ENCODE measurements at regions not wholly inside any gene's neighbourhood (a gene's known extent, or its start where the extent isn't known, plus 50 kb on each side); places are given as distances from the start of the nearest gene placed in this dataset.
"Not testable (repeated sequence)": the region's sequence is repeated elsewhere in the genome, so short reads cannot be mapped to it uniquely, and the experiment has no call there.

DNA sequence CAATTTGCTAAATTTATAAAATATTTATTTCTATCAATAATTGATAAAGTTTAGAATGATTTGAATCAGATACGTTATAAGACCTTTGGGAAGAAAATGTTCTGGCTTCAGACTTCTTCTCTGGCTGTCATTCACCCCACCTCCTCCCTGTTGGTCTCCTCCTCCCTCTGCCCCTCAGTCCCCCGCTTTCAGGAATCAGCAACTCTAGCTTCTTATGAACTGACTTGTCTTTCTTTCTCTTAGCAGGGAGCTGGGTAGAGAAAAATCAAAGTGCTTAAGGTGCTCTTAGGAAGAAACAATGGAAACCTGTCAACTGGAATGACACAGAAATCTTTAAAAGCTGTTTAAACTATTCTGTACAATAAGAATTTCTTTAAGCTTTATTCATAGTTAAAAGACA, 71.3 kb upstream of the ETV3 start:
- FAIRE-seq: no peak

DNA sequence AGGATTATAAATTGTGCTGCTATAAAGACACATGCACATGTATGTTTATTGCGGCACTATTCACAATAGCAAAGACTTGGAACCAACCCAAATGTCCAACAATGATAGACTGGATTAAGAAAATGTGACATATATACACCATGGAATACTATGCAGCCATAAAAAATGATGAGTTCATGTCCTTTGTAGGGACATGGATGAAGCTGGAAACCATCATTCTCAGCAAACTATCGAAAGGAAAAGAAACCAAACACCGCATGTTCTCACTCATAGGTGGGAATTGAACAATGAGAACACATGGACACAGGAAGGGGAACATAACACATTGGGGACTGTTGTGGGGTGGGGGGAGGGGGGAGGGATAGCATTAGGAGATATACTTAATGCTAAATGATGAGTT, 67.8 kb upstream of the ETV3 start:
- not testable (repeated sequence) for FAIRE-seq

DNA sequence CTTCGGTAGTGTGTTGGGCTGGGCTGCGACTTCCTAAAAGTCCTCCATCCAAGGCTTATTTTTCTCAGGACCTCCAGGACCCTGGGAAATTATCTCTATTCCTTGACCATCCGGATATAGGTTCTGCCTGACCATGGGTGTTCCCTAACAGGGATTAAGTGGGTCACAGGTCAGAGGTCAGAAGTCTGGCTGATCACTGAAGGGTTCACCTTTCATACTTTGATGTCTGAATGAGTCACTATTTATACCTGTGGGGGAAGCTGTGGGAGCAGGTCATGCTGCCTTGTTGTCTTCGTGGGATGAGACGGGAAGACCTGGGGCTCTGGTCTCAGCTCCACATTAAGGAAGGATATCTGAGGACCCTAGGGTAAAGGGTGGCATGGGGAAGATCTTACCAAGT, 65.0 kb upstream of the ETV3 start:
- no peak for FAIRE-seq

DNA sequence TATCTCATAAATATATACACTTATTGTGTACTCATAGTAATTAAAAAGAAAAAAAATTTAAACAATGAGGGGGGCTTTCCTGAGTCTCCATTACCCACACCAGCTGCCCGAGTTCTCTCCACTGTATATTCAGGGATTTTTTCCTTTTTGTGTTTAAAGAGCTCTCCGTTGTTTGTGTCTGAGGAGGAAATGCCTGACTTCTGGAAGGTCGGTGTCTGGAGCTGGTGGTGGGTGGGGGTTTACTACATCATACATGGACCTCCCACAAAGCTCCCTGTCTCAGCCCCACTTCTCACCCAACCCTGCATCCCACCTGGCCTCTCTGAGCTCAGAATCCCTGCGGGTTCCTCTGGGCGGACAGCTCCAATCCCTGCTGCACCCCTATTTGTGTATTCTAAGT, 64.1 kb upstream of the ETV3 start:
- FAIRE-seq: no peak

DNA sequence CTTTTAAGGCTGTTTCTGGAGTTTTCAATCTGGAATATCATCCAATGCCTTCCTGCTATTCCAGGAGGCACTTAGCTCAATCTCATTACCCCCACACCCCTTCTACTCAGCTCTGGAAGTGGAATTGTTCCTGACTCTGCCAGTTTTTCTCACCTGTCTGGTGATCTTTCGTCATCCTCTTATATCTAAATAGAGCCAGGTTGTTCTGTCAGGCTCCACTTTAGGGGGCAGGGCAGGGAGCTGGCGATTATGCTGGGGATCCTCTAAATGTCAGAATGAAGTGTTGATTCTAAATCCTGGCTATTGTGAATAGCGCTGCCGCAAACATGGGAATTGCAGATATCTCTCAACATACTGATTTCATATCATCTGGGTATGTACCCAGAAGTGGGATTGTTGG, 63.6 kb upstream of the ETV3 start:
- no peak for FAIRE-seq

DNA sequence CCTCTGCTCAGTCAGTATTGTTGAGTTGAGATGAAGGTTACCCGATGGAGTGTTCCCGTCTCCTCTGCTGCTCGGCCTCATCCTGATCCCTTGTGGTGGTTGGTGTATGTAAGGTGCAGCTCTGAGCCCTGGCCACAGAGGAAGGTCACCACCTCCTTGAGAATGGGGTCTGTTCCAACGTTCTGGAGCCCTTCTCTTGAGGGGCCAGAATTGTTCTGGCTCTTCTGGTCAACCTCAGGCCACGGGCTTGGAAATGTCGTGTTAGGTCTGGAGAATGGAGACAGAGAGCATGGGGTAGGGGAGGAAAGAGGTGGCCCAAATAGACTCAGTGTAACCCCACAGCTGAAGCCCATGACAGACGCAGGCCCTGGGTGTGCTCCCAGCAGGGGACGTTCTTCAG, 62.3 kb upstream of the ETV3 start:
- no peak for FAIRE-seq

DNA sequence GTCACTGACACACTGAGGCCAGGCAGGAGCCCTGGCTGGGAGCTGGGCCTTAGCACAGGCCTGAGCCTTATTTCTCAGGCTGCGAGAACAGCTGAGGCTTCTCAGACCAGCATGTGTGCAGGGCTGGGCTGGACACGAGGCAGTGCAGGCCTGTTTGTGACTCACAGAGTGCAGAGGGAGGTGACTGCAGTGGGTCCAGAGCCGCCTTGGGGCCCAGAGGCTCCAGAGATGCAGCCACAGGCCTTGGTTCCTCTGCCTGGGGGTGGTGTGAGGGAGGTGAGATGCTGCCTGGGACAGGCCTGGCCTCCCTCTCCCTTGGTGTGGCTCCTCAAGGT, 61.2 kb upstream of the ETV3 start:
- FAIRE-seq: no peak

DNA sequence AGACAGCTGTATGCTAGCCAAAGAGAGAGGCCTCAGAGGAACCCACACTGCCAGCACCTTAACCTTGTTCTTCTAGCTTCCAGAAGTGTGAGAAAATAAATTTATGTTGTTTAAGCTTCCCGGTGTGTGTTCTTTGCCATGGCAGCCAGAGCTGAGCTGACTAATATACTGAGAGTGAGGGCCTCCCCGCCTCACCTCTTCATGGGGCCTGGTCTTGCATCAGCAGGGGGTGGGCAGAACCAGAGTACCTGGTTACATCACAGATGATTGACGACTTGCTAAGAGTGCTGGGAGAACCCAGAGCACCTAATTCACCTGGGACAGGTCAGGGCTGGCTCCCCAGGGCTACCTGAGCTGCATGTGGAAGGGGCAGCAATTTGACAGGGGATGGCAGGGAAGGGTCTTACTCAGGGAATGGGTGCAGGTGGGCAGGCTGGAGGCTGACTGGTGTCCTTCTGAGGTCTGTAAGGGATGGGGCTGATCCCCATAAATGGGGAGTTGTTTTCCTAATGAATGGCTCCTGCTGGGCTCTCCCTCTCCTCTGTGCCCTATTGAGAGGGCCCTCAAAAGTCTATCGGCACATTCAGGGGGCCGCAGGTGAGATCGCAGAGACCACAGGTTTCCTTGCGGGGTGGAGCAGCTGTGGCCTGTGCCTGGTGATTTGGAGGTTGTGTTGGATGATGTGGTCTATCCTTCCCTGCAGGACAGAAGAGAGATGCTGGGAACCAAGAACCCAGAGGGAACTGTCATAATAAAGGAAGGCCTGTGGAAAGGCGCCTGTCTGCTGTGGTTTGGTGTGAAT, 60.6 kb upstream of the ETV3 start:
- no peak for FAIRE-seq

DNA sequence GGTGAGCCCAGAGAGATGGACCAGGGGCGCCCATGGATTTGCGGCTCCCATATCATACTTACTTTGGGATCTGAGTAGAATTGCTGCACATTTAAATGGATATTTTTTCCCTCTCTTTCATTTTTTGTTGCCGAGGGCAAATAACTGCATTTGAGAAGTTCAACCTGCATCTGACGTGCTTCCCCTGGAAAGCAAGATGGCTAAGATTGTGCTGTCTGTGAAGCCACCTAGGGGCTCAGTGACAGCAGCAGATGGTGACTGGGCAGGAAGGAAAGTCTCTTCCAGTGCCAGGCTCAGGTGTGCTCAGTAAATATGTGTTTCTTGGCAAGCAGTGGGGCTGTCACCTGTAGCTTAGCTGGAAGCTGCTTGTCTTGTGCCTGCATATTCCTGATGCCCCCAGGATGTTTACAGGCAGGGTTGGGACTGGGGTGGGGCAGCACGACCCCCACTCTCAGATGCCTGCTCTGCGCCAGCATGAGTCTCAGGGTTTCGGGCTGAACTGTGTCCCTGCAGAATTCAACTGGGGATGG, 59.8 kb upstream of the ETV3 start:
- FAIRE-seq: no peak

DNA sequence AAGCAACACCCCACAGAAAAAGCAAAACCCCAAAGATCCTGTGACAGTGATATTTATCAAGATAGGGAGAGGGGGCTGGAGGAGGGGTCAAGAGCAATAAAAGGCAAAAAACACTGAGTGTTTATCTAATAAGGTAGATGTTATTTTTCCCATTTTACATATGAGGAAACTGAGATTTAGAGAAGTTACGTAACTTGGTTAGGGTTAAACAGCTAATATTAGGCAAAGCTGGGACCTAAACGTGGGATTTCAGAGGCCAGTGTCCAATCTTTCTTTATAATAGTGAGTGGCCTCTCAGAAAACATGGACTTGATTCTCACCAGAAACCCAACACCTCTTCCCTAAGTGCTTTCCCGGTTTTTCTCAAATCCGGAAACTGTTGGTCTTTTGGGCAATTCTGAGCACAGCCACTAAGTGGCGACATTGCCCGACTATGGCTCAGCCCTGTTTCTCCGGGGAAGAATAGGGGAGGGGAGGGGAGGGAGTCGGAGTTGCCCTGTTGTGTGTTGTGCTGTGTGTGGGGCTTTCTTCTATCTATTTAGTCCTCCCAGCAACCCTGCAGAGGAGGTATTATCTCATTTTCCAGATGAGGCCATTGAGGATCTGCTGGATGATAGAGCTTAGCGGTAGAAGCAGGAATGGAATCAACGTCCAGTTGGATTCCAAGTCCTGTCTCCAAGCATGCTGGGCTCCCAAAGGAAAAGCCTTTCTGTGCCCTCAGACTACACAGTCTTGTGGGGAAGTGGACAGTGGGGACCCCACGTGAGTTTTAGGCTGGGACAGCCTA, 58.7 kb upstream of the ETV3 start:
- peak; percentile 58 for FAIRE-seq

DNA sequence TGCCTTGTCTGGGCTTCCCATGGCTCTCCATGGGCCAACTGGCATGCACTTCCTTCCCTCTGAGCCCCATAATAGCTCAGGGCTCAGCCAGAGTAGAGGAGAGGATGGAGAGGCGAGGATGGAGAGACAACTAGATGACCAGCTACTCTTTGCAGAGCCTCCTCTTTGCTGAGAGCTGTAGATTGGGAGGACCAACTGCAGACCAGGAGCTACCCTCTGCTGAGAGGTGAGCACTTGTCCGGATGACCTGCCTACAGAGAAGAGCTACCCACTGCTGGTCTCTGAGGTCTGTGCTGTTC, 58.0 kb upstream of the ETV3 start:
- no peak for FAIRE-seq

DNA sequence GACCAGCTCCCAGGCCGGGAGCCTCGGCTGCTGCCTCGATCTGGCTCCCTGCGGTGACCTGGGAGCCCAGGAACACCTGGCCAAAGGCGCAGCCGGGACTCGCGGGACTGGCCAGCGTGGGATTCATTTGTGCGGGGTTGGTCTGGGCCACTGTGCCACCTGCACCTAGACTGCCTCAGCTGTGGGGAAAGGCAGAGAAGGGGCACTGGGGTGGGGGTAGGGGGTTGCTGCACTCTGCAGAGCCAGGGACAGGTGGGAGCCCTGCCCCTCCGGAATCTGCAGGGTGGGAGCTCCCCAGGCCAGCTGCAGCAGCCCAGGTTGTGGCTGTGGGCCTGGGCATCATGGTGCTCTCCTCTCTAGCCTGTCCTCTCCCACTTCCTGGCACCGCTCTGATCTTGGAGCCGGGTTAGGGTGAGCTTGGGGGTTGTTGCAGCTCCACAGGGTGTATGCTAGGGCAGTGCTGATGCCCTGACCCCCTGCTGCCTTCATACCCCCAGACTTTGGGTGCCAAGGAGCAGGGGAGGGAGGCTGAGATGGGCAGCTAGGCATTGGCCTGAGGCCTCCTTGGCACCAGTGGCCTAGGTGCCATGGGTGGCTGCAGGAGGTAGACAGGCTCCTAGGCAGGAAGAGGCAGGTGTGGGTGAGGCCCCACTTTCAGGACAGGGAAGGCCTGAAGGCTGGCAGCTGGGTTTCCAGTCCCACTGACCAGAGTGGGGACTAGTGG, 57.5 kb upstream of the ETV3 start:
- FAIRE-seq: no peak

DNA sequence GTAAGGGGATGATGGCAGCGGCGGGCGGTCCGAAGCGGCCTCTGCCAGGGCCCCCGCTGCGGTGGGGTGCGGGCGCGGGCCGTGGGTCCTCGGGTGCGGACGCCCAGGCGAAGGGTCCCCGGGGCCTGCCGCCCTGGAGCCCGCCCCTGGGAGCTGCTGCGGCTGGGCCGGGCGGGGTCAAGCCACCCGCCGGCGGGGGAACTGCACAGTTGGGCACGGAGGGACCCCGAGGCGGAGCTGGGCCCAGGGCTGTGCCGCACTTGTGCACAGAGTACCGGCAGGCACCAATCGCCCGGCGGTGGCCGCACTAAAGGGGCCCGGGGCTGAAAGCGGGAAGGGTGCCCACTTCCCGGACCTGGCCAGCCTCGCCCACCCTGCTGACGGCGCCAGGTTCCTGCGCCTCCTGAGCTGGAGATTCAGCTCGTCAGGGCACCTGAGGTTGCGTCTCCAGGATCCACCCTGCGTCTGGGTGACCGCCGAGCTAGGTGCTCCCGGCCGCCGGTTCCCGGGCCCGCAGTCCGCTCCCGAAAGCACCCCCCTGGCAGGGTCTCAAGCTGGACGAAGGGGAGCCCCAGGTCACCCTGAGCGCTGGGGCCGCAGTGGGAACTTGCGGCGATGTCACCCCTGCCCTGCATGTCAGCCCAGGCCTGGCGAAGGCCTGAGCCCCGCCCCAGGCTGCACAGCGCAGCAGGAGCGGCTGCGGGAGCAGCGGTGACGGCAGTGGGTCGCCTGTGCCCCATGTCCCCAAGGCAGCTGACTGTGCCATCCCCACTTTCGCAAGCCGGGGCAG, 56.7 kb upstream of the ETV3 start:
- FAIRE-seq: no peak

DNA sequence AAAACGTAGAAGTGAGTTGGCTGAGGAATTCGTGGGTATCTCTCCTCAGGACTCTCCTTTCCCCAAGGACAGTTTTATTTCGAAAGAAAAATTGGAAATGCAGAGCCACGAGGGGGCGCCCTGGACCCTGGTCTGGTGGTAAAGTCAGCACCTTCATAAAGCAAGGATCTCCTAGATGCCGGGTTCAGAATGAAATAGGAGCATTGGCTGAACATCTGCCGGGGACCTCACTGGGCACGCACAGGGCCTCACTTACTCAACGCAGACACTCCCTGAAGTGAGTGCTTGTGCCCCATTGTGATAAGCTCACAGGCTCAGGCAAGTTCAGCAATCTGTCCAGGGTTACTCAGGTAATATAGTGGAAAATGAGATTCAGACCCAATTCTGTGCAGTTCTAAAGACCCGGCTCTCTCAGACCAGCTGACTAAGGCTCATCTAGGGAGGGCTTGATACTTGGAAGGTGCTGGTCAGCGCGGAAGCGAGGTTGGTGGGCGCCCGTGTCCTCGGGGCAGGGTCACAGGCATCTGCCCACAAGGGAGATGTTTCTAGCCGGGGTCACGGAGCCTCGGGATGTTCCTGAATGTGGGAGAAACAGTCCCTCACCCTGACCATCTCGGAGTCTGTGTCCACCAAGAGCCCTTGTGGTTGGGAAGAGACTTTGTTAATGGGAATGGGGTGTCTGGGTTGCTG, 55.7 kb upstream of the ETV3 start:
- FAIRE-seq: no peak

DNA sequence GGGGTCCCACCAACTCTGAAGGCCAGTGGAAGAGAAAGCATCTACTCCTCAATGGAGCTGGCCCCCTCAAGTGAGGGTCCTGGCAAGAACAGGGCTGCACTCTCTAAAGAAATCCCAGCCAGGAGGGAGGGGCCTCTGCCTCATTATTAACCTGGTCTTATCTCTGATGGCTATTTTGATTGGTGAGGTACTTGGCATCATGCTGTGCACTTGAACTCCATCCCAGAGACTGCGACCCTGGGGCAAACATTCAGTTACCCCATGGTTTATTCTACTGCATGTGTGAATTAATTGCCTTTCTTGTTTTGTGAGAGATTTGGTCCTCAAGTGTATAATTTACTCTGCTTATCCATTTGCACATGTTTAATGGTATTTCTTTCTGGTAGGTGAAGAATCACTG, 55.0 kb upstream of the ETV3 start:
- no peak for FAIRE-seq

DNA sequence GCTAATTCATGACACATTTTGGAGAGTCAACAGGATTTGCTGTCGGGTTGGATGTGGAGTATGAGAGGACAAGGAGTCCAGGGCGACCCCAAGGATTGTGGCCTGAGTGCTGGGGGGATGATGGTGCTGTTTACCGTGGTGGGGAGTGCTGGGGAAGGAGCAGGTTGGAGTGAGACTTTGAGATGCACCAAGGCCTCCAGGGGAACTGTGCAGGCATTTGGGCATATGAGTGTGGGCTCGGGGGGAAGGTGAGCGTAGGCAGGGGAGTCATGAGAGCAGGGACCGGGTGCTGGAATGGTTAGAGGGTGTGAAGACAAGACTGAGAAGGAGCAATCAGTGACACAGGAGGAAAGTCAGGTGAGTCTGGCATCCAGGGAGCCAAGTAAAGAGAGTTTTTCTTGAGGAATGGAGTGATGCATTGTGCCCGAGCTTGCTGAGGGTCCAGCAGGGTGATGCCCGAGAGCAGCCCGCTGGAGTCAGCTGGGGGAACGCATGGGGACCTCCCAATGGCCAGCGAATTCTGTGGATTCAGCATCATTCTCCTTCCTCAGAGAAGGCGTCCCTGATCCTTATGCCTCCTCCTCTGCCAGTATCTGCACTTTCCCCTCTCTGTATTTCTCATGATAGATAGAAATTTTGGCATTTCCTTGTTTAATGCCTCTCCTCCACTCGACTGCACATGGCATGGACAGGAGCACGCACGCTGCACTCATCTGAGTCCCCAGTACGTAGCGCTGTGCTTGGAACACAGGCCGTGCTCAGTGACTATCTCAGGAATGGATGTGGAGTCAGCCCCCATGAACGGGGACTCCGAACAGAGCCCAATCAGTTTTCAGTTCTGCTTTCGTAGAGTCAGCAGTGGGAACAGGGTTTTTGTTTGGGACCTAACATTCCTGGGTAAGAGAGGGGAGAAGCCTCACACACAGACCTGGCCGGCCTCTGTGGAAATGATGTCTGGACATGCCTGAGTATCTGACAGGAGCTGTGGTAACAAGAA, 52.1 kb upstream of the ETV3 start:
- no peak for FAIRE-seq

DNA sequence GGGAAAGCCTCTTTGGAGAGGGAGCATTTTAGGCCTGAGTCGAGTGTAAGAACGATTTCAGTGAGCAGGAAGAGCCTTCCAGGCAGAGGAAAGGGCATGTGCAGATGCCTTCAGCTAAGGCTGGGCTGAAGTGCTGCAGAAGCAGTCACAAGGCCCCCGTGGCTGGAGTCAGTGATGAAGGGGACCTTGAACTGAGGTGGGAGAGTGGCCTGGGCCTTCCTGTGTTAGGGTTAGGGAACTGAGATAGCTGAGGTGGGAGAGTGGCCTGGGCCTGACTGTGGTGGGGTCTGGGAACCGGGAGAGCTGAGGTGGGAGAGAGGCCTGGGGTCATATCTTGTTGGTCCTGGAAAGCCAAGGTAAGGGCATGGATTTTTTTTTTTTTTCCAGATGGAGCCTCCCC, 50.9 kb upstream of the ETV3 start:
- no peak for FAIRE-seq
